H9 (cell line): ENCODE measurements at regions not wholly inside any gene's neighbourhood (a gene's known extent, or its start where the extent isn't known, plus 50 kb on each side); places are given as distances from the start of the nearest gene placed in this dataset.

ENCODE experiments used
- DNase-seq: peaks from one replicate; pipeline ENCODE4 v3.0.0-alpha.2; 2017
- H2AFZ ChIP-seq: one replicate; pipeline ENCODE4 v1.6.1; 2013; ENCODE audit warnings: mild to moderate bottlenecking, low read length, control low read depth, moderate library complexity
- H2AK5ac ChIP-seq: 2 replicates; pipeline ENCODE4 v1.6.1; 2013; ENCODE audit warnings: low read length, control low read depth, mixed read lengths; ENCODE audit not compliant: insufficient read length
- H2BK120ac ChIP-seq: one replicate; pipeline ENCODE4 v1.6.1; 2013; ENCODE audit warnings: low read depth, mild to moderate bottlenecking, low read length, control low read depth, inconsistent platforms; ENCODE audit not compliant: poor library complexity, severe bottlenecking
- H2BK12ac ChIP-seq: 2 replicates; pipeline ENCODE4 v1.6.1; 2013; ENCODE audit warnings: low read length, control low read depth, mixed read lengths, low read depth; ENCODE audit not compliant: insufficient read length
- H2BK15ac ChIP-seq: 2 replicates; pipeline ENCODE4 v1.6.1; 2013; ENCODE audit warnings: low read depth, low read length, control low read depth
- H2BK20ac ChIP-seq: one replicate; pipeline ENCODE4 v1.6.1; 2013; ENCODE audit warnings: low read depth, mild to moderate bottlenecking, low read length, control low read depth, inconsistent platforms; ENCODE audit not compliant: poor library complexity, severe bottlenecking
- H2BK5ac ChIP-seq: 2 replicates; pipeline ENCODE4 v1.6.1; 2013; ENCODE audit warnings: low read length, control low read depth, mixed read lengths; ENCODE audit not compliant: insufficient read length
- H3K14ac ChIP-seq: 2 replicates; pipeline ENCODE4 v1.6.1; 2013; ENCODE audit warnings: low read length, control low read depth; ENCODE audit not compliant: insufficient read depth
- H3K18ac ChIP-seq: 2 replicates; pipeline ENCODE4 v1.6.1; 2013; ENCODE audit warnings: low read depth, mild to moderate bottlenecking, mixed read lengths, low read length, control low read depth; ENCODE audit not compliant: insufficient read length
- H3K23ac ChIP-seq: 2 replicates; pipeline ENCODE4 v1.6.1; 2013; ENCODE audit warnings: low read length, control low read depth, mixed read lengths, low read depth; ENCODE audit not compliant: insufficient read length
- H3K23me2 ChIP-seq: 2 replicates; pipeline ENCODE4 v1.6.1; 2013; ENCODE audit warnings: low read depth, mild to moderate bottlenecking, mixed read lengths, low read length, control low read depth; ENCODE audit not compliant: insufficient read length, poor library complexity, severe bottlenecking
- H3K27ac ChIP-seq: 2 replicates; pipeline ENCODE4 v1.5.1; 2013; ENCODE audit warnings: low read length, control low read depth, mixed read lengths, low read depth; ENCODE audit not compliant: insufficient read length
- H3K27me3 ChIP-seq: 2 replicates; pipeline ENCODE4 v1.6.1; 2013; ENCODE audit warnings: low read length, control low read depth, inconsistent platforms; ENCODE audit not compliant: insufficient read depth
- H3K4ac ChIP-seq: 2 replicates; pipeline ENCODE4 v1.6.1; 2013; ENCODE audit warnings: low read depth, mild to moderate bottlenecking, control low read depth, inconsistent platforms, low read length, moderate library complexity
- H3K4me1 ChIP-seq: 2 replicates; pipeline ENCODE4 v1.6.1; 2013; ENCODE audit warnings: low read length, control low read depth, inconsistent platforms; ENCODE audit not compliant: insufficient read depth
- H3K4me2 ChIP-seq: 2 replicates; pipeline ENCODE4 v1.6.1; 2013; ENCODE audit warnings: low read length, control low read depth, mixed read lengths; ENCODE audit not compliant: insufficient read length, insufficient read depth
- H3K56ac ChIP-seq: 2 replicates; pipeline ENCODE4 v1.6.1; 2013; ENCODE audit warnings: low read depth, mild to moderate bottlenecking, mixed read lengths, low read length, control low read depth; ENCODE audit not compliant: insufficient read length
- H3K79me1 ChIP-seq: 2 replicates; pipeline ENCODE4 v1.6.1; 2013; ENCODE audit warnings: low read depth, mild to moderate bottlenecking, moderate library complexity, low read length, control low read depth, inconsistent platforms; ENCODE audit not compliant: insufficient read depth, poor library complexity, severe bottlenecking
- H3K79me2 ChIP-seq: 2 replicates; pipeline ENCODE4 v1.6.1; 2013; ENCODE audit warnings: low read length, control low read depth, inconsistent platforms; ENCODE audit not compliant: insufficient read depth
- H3K9ac ChIP-seq: 2 replicates; pipeline ENCODE4 v1.6.1; 2013; ENCODE audit warnings: low read length, control low read depth, mixed read lengths; ENCODE audit not compliant: insufficient read length; ENCODE audit errors: extremely low read depth
- H3K9me3 ChIP-seq: one replicate; pipeline ENCODE4 v1.6.1; 2013; ENCODE audit warnings: low read depth, low read length, inconsistent platforms; ENCODE audit not compliant: control insufficient read depth
- H3T11ph ChIP-seq: one replicate; pipeline ENCODE4 v1.6.1; 2013; ENCODE audit warnings: mild to moderate bottlenecking, low read length, control low read depth, inconsistent platforms
- H4K20me1 ChIP-seq: one replicate; pipeline ENCODE4 v1.6.1; 2013; ENCODE audit not compliant: control insufficient read depth, insufficient read length, insufficient read depth
- H4K5ac ChIP-seq: 2 replicates; pipeline ENCODE4 v1.6.1; 2013; ENCODE audit warnings: low read depth, mild to moderate bottlenecking, mixed read lengths, low read length, control low read depth; ENCODE audit not compliant: insufficient read length
- H4K8ac ChIP-seq: replicated peaks from 2 replicates; pipeline ENCODE4 v1.6.1; 2013; ENCODE audit warnings: low read length, control low read depth, mixed read lengths, low read depth; ENCODE audit not compliant: insufficient read length
- H4K91ac ChIP-seq: 2 replicates; pipeline ENCODE4 v1.6.1; 2013; ENCODE audit warnings: low read depth, mild to moderate bottlenecking, moderate library complexity, mixed read lengths, low read length, control low read depth; ENCODE audit not compliant: insufficient read length
- H3K27ac Mint-ChIP-seq, 3 experiments: 2 replicates in 2 of 3; 3 replicates in 1 of 3; pipeline ENCODE4 v1.8.0; 2020 to 2021; ENCODE audit warnings: mixed read lengths in 3 of 3, mild to moderate bottlenecking in 1 of 3, moderate library complexity in 1 of 3
- H3K27me3 Mint-ChIP-seq: 2 replicates; pipeline ENCODE4 v1.8.0; 2021; ENCODE audit warnings: low read depth, mild to moderate bottlenecking, moderate library complexity, mixed read lengths
- H3K36me3 Mint-ChIP-seq, 3 experiments: 2 replicates in 2 of 3; 3 replicates in 1 of 3; pipeline ENCODE4 v1.8.0; 2020 to 2021; ENCODE audit warnings: low read depth in 3 of 3, mixed read lengths in 3 of 3; ENCODE audit not compliant: insufficient read depth in 1 of 3
- H3K4me1 Mint-ChIP-seq, 2 experiments: 2 replicates each; pipeline ENCODE4 v1.8.0; 2020; ENCODE audit warnings: mixed read lengths in 2 of 2
- H3K4me3 Mint-ChIP-seq, 2 experiments: 2 replicates in 1 of 2; 3 replicates in 1 of 2; pipeline ENCODE4 v1.8.0; 2020 to 2021; ENCODE audit warnings: mild to moderate bottlenecking in 2 of 2, mixed read lengths in 2 of 2, moderate library complexity in 1 of 2
- H3K9me3 Mint-ChIP-seq, 2 experiments: 2 replicates in 1 of 2; 3 replicates in 1 of 2; pipeline ENCODE4 v1.8.0; 2020; ENCODE audit warnings: mild to moderate bottlenecking in 2 of 2, mixed read lengths in 2 of 2, moderate library complexity in 1 of 2
- WGBS: extraction: QIAGEN DNeasy Blood & Tissue Kit; methylation state at CpG from one replicate; pipeline ENCODE4 v1.1.7; 2013; ENCODE audit warnings: missing lambda C conversion rate, low lambda C conversion rate, mixed read lengths; ENCODE audit not compliant: insufficient read length; ENCODE audit errors: extremely low coverage; 5-methylcytosine and 5-hydroxymethylcytosine counted together
- TF ChIP-seq, protein P1 (sequence below): fragments of 200-600 bp; sonication (generic); conservative IDR thresholded peaks from 3 replicates; pipeline ENCODE4 v1.8.0; 2021; ENCODE audit warnings: antibody characterized with exemption, mild to moderate bottlenecking

- no peak for DNase-seq
- TF ChIP-seq, protein P1, sequence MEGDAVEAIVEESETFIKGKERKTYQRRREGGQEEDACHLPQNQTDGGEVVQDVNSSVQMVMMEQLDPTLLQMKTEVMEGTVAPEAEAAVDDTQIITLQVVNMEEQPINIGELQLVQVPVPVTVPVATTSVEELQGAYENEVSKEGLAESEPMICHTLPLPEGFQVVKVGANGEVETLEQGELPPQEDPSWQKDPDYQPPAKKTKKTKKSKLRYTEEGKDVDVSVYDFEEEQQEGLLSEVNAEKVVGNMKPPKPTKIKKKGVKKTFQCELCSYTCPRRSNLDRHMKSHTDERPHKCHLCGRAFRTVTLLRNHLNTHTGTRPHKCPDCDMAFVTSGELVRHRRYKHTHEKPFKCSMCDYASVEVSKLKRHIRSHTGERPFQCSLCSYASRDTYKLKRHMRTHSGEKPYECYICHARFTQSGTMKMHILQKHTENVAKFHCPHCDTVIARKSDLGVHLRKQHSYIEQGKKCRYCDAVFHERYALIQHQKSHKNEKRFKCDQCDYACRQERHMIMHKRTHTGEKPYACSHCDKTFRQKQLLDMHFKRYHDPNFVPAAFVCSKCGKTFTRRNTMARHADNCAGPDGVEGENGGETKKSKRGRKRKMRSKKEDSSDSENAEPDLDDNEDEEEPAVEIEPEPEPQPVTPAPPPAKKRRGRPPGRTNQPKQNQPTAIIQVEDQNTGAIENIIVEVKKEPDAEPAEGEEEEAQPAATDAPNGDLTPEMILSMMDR, result no peak
- Mint-ChIP-seq H3K36me3 (no peaks in the 10 kb centered on the region), H3K4me3 (no peak overlapping the region), H3K27ac (peak overlapping the region in 1 of 3 experiments; percentile 18; a peak in 1 of 7 replicates), H3K4me1 (peaks cover 7 to 8% of the 10 kb centered on the region in 2 experiments; a peak in 3 of 4 replicates), H3K9me3 (no peaks in the 10 kb centered on the region), H3K27me3 (no peaks in the 10 kb centered on the region)
- Histone ChIP-seq H2BK15ac (no peak overlapping the region), H4K91ac (no peak overlapping the region), H2BK120ac (no peak overlapping the region), H3K27ac (no peak overlapping the region), H3K4me2 (no peak overlapping the region), H2BK20ac (no peak overlapping the region), H3K4ac (no peak overlapping the region), H3K9ac (no peak overlapping the region), H4K8ac (no peak overlapping the region), H4K5ac (no peak overlapping the region), H3T11ph (no peak overlapping the region), H2AK5ac (no peak overlapping the region), H3K23me2 (no peaks in the 10 kb centered on the region), H2AFZ (no peak overlapping the region), H2BK12ac (no peak overlapping the region), H3K79me1 (no peaks in the 10 kb centered on the region), H4K20me1 (no peaks in the 10 kb centered on the region), H3K4me1 (no peaks in the 10 kb centered on the region), H3K79me2 (no peaks in the 10 kb centered on the region), H3K56ac (no peak overlapping the region), H3K23ac (no peak overlapping the region), H3K18ac (no peak overlapping the region), H3K14ac (no peak overlapping the region), H2BK5ac (no peak overlapping the region), H3K9me3 (no peaks in the 10 kb centered on the region), H3K27me3 (no peaks in the 10 kb centered on the region)
- no CpG with 5 or more reads among the region's 4 CpGs for WGBS
These were observed 374.9 kb upstream of the IRAK1BP1 start for GRCh38 chr6:78492351-78493017.
